AG04450 (cell line): ENCODE measurements at regions not wholly inside any gene's neighbourhood (a gene's known extent, or its start where the extent isn't known, plus 50 kb on each side); places are given as distances from the start of the nearest gene placed in this dataset.

Experiments
- CTCF ChIA-PET: fragments of 300-600, 350-600 bp; formaldehyde crosslinking; extraction: SDS; loops from one replicate; lab custom pipeline; 2022; ENCODE audit warnings: antibody characterized with exemption, inconsistent platforms; lab: Charles Lee
- POLR2A ChIA-PET: fragments of 350-600 bp; formaldehyde crosslinking; extraction: SDS; loops from one replicate; lab custom pipeline; 2021; ENCODE audit warnings: antibody characterized with exemption, inconsistent platforms; lab: Yijun Ruan, JAX
- DNase-seq: peaks from one replicate; pipeline ENCODE4 v3.0.0-alpha.2; 2011; ENCODE audit warnings: low read depth, low spot score
- H3K27ac ChIP-seq: one replicate; pipeline ENCODE4 v1.5.1; 2012; ENCODE audit warnings: low read depth, low read length, control low read depth
- H3K27me3 ChIP-seq: one replicate; pipeline ENCODE4 v1.6.0; 2012; ENCODE audit warnings: low read length; ENCODE audit not compliant: control insufficient read depth, insufficient read depth
- H3K4me3 ChIP-seq: 2 replicates; pipeline ENCODE4 v1.5.1; 2011; ENCODE audit warnings: mild to moderate bottlenecking, low read depth, low read length, control low read depth
- H3K9me3 ChIP-seq: 2 replicates; pipeline ENCODE4 v1.5.1; 2012; ENCODE audit warnings: low read length; ENCODE audit not compliant: control insufficient read depth, insufficient read depth
- CTCF ChIP-seq: IDR thresholded peaks from 2 replicates; pipeline ENCODE4 v1.5.1; 2011; ENCODE audit warnings: low read depth, low read length, control low read depth, inconsistent platforms

- Histone ChIP-seq H3K9me3 (peaks cover 14% of the 10 kb centered on the region), H3K27me3 (no peaks in the 10 kb centered on the region), H3K4me3 (no peak overlapping the region), H3K27ac (no peak overlapping the region)
- CTCF ChIA-PET, result no interaction called here
- no peak for DNase-seq
- POLR2A ChIA-PET, result no interaction called here
- TF ChIP-seq CTCF, result no peak
Observed at GRCh38 chr21:14846621-14847020, 218.2 kb downstream of the NRIP1 start.

GRCh38 chr21:14844001-14844400, 220.8 kb downstream of the NRIP1 start:
- no peak for TF ChIP-seq CTCF
- ChIA-PET POLR2A (no interaction called here), CTCF (no interaction called here)
- Histone ChIP-seq H3K4me3 (no peak overlapping the region), H3K27ac (no peak overlapping the region), H3K27me3 (no peaks in the 10 kb centered on the region), H3K9me3 (peaks cover 19% of the 10 kb centered on the region)
- DNase-seq, result no peak

- Histone ChIP-seq H3K9me3 (peaks cover 19% of the 10 kb centered on the region), H3K27me3 (no peaks in the 10 kb centered on the region), H3K4me3 (no peak overlapping the region), H3K27ac (no peak overlapping the region)
- CTCF ChIA-PET, result no interaction called here
- no peak for TF ChIP-seq CTCF
- POLR2A ChIA-PET, result no interaction called here
- DNase-seq, result no peak
Observed at GRCh38 chr21:14842601-14843000, 222.2 kb downstream of the NRIP1 start.

- H3K27me3 ChIP-seq, result no peaks in the 10 kb centered on the region
- H3K27ac ChIP-seq, result no peak overlapping the region
- CTCF ChIA-PET, result no interaction called here
- H3K4me3 ChIP-seq, result no peak overlapping the region
- POLR2A ChIA-PET, result no interaction called here
- no peak for TF ChIP-seq CTCF
- DNase-seq, result no peak
- peaks cover 19% of the 10 kb centered on the region for H3K9me3 ChIP-seq
Observed at GRCh38 chr21:14841511-14842472, 223.0 kb downstream of the NRIP1 start.

GRCh38 chr21:14838400-14838799, 226.4 kb downstream of the NRIP1 start:
- no peak for TF ChIP-seq CTCF
- ChIA-PET POLR2A (no interaction called here), CTCF (no interaction called here)
- DNase-seq, result no peak
- H3K27me3 ChIP-seq, result no peaks in the 10 kb centered on the region
- no peak overlapping the region for H3K4me3 ChIP-seq
- peaks cover 12% of the 10 kb centered on the region; the same call in 1 of the 2 replicates for H3K9me3 ChIP-seq
- H3K27ac ChIP-seq, result no peak overlapping the region
